MG63 (cell line): ENCODE measurements at regions not wholly inside any gene's neighbourhood (a gene's known extent, or its start where the extent isn't known, plus 50 kb on each side); places are given as distances from the start of the nearest gene placed in this dataset.

ENCODE experiments used
- DNase-seq: peaks from one replicate; pipeline ENCODE4 v3.0.0-alpha.2; 2020
- H3K27me3 ChIP-seq: fragments of 250-450 bp; sonication (Bioruptor Pico); 2 replicates; pipeline ENCODE4 v1.5.1; 2020; ENCODE audit warnings: mild to moderate bottlenecking, moderate library complexity
- H3K36me3 ChIP-seq: fragments of 250-450 bp; sonication (Bioruptor Pico); 2 replicates; pipeline ENCODE4 v1.5.1; 2020; ENCODE audit warnings: mild to moderate bottlenecking, moderate library complexity
- H3K4me3 ChIP-seq: fragments of 250-450 bp; sonication (Bioruptor Pico); 2 replicates; pipeline ENCODE4 v1.5.1; 2020; ENCODE audit warnings: mild to moderate bottlenecking, moderate library complexity
- H3K9me3 ChIP-seq: fragments of 250-450 bp; sonication (Bioruptor Pico); 2 replicates; pipeline ENCODE4 v1.5.1; 2020; ENCODE audit warnings: mild to moderate bottlenecking, moderate library complexity

- Histone ChIP-seq H3K9me3 (no peaks in the 10 kb centered on the region), H3K4me3 (no peak overlapping the region), H3K36me3 (no peaks in the 10 kb centered on the region), H3K27me3 (no peaks in the 10 kb centered on the region)
- no peak for DNase-seq
These were observed 319.0 kb upstream of the SOX11 start for GRCh38 chr2:5373200-5373599.

GRCh38 chr2:5374762-5375161, 317.4 kb upstream of the SOX11 start:
- Histone ChIP-seq H3K36me3 (no peaks in the 10 kb centered on the region), H3K4me3 (no peak overlapping the region), H3K9me3 (no peaks in the 10 kb centered on the region), H3K27me3 (no peaks in the 10 kb centered on the region)
- DNase-seq = no peak

DNA sequence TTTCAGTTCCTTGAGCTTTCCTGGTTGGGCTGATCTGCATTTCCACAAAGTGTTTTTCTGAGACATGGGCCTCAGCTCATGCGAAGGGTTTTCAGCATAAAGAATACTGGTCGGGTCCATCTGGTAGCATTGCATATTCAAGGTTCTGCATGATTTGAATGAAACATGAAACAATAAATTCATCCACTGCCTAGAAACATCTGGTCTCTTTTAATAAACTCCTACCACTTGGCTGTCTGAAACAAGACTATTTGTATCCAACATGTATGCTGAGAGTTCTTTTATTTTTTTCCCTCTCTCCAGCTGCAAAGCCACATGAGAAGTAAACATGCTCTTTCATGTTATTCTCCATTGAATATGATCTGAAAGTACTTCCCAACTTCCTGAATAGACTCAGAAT, 314.9 kb upstream of the SOX11 start:
- Histone ChIP-seq H3K27me3 (no peaks in the 10 kb centered on the region), H3K4me3 (no peak overlapping the region), H3K36me3 (no peaks in the 10 kb centered on the region), H3K9me3 (no peaks in the 10 kb centered on the region)
- no peak for DNase-seq

DNA sequence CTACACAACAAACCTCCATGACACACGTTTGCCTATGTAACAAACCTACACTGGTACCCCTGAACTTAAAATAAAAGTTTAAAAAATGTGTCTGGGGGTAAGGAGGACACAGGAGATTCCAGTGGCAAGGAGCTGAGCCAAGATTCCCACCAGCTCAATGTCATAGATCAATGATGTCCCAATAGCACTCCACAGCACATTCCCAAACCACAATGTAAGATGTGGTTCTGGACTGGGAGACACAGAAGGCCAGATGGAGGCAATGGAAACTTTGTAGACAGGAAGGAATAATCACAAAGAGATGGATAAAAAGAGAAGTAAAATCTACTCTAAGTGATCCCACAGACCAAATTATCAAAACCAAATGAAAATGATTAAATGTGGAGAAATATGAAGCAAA, 312.4 kb upstream of the SOX11 start:
- Histone ChIP-seq H3K9me3 (no peaks in the 10 kb centered on the region), H3K36me3 (no peaks in the 10 kb centered on the region), H3K4me3 (no peak overlapping the region), H3K27me3 (no peaks in the 10 kb centered on the region)
- DNase-seq = no peak

GRCh38 chr2:5385596-5385995, 306.6 kb upstream of the SOX11 start:
- Histone ChIP-seq H3K9me3 (no peaks in the 10 kb centered on the region), H3K4me3 (no peak overlapping the region), H3K27me3 (no peaks in the 10 kb centered on the region), H3K36me3 (no peaks in the 10 kb centered on the region)
- no peak for DNase-seq

DNA sequence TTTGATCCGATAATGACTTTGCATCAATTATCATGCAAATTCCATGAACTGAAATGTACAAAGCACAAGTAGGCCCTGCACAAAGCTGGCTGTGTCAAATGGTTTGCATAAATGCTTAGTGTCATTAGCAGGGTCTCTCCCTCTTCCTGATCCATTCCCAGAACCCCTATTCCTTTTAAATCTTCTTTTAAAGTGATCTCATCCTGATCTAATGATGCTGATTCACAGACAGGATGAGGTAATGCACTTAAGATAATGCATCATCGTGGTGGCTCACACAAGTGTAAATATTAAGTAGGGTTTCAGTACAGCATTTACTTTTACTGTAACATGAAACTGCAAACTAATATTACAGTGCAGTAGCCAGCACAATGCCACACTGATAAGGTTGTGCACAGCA, 304.8 kb upstream of the SOX11 start:
- Histone ChIP-seq H3K36me3 (no peaks in the 10 kb centered on the region), H3K9me3 (no peaks in the 10 kb centered on the region), H3K27me3 (no peaks in the 10 kb centered on the region), H3K4me3 (no peak overlapping the region)
- no peak for DNase-seq

DNA sequence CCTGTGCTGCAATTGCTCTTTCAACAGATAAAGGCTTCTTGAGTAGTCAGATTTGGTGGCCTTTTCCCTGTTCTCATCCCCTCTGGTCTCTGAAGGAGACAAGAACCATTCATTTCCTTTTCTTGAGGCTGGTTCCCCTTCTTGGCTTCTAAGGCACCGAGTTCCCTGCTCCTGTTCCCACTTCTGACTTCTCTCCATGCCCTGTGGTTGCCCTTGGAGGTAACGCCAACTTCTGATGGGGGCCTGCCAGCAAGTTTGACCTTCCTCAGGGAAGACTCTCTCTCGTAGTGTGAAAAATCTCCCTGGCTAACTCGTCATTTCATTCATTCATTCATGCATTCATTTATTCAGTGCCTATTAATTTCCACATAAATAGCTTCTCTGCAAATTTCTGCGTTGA, 302.4 kb upstream of the SOX11 start:
- no peak overlapping the region for H3K4me3 ChIP-seq
- DNase-seq = no peak
- no peaks in the 10 kb centered on the region for H3K36me3 ChIP-seq
- H3K9me3 ChIP-seq = no peaks in the 10 kb centered on the region
- H3K27me3 ChIP-seq = no peaks in the 10 kb centered on the region

- Histone ChIP-seq H3K36me3 (no peaks in the 10 kb centered on the region), H3K27me3 (no peaks in the 10 kb centered on the region), H3K9me3 (no peaks in the 10 kb centered on the region), H3K4me3 (no peak overlapping the region)
- DNase-seq = no peak
These were observed 300.8 kb upstream of the SOX11 start for GRCh38 chr2:5391362-5391761.

DNA sequence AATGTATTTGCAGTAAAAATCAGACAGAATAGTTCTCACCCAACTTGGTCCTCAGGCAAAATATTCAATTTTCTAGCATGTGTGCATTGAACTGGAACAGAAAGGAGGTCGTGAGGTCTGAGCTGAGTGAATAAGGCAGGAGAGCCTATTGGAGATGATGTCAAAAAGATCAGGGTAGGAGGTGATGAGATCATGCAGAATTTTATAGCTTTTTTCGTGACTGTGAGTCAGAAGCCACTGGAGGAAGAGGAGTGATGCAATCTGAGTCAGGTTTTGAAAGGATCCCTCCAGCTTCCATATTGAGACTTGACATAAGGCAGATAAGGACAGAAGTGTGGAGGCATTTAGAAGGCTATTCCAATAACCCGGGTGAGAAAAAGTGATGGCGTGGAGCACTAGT, 299.5 kb upstream of the SOX11 start:
- no peak for DNase-seq
- Histone ChIP-seq H3K9me3 (no peaks in the 10 kb centered on the region), H3K27me3 (no peaks in the 10 kb centered on the region), H3K4me3 (no peak overlapping the region), H3K36me3 (no peaks in the 10 kb centered on the region)

- Histone ChIP-seq H3K9me3 (no peaks in the 10 kb centered on the region), H3K36me3 (no peaks in the 10 kb centered on the region), H3K4me3 (no peak overlapping the region), H3K27me3 (no peaks in the 10 kb centered on the region)
- DNase-seq = no peak
These were observed 298.7 kb upstream of the SOX11 start for GRCh38 chr2:5393474-5393873.

- no peaks in the 10 kb centered on the region for H3K9me3 ChIP-seq
- H3K36me3 ChIP-seq = no peaks in the 10 kb centered on the region
- H3K27me3 ChIP-seq = no peaks in the 10 kb centered on the region
- H3K4me3 ChIP-seq = no peak overlapping the region
- DNase-seq = no peak
These were observed 298.0 kb upstream of the SOX11 start for GRCh38 chr2:5394223-5394622.

GRCh38 chr2:5401115-5401657, 291.0 kb upstream of the SOX11 start:
- H3K9me3 ChIP-seq = no peaks in the 10 kb centered on the region
- no peaks in the 10 kb centered on the region for H3K36me3 ChIP-seq
- no peak overlapping the region for H3K4me3 ChIP-seq
- DNase-seq = no peak
- H3K27me3 ChIP-seq = no peaks in the 10 kb centered on the region

DNA sequence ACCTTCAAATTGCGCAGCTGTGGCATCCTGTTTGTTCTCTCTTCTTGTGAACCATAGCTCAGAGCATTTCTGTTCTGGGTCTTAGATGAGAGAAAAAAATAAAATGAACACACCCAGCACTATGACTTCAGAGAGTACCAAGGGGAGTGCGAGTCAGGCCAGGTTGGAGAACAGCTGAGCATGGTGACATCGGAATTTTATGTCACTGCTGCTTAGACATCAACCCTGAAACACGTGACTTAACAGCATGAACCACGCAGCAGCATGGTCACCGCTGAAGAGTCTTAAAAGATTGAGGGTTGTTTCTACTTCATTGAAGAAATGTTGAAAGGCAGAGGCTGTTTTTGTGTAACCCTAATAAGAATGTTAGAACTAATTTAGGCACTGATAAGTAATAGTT, 288.8 kb upstream of the SOX11 start:
- Histone ChIP-seq H3K9me3 (no peaks in the 10 kb centered on the region), H3K27me3 (no peaks in the 10 kb centered on the region), H3K4me3 (no peak overlapping the region)

DNA sequence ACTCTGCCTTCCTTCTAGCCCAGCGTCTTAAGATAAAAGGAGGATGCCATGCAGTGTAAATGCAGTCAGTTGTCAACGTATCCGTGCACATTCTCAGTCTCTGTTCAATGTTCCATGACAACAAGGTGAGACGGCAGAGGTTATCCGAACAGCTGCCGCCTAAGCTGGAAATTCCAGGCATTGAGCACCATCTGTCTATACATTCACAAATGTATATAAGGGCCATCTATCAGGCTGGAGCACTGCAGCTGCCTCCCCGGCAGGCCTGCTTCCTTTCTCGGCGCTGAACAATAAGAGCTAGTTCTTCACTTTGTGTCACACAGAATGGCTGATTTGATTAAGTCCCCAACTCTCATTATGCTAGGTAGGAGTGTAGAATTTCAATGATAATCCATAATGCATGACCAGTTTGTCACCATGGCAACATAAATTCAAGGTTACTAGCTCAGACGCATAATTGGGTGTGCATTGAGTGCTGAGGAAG, 282.2 kb upstream of the SOX11 start:
- no peaks in the 10 kb centered on the region for H3K36me3 ChIP-seq
- H3K9me3 ChIP-seq = no peaks in the 10 kb centered on the region
- H3K27me3 ChIP-seq = no peaks in the 10 kb centered on the region
- no peak for DNase-seq
- H3K4me3 ChIP-seq = no peak overlapping the region

More for the DNA sequence above, 288.8 kb upstream of the SOX11 start:
- DNase-seq = no peak
- H3K36me3 ChIP-seq = no peaks in the 10 kb centered on the region

GRCh38 chr2:5410991-5411700, 281.0 kb upstream of the SOX11 start:
- no peak for DNase-seq
- Histone ChIP-seq H3K9me3 (no peaks in the 10 kb centered on the region), H3K4me3 (no peak overlapping the region), H3K27me3 (no peaks in the 10 kb centered on the region), H3K36me3 (no peaks in the 10 kb centered on the region)

DNA sequence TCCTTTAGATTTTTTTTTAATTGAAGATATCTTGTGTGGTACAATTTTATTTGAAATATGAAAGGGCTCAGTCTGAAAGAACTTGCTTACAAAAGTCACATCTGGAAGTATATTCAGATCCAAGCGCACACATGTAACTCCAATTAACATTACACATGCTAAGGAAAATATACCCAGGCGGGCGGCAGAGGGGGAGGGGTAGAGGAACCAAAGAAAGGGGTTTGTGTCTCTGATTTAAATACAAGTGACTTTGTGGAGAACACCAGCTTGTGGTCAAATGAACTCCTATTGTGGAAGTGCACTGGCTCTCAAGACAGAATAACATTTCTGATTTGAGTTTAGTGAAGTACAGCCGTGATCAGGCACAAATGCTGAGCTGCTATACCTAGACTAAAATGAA, 280.2 kb upstream of the SOX11 start:
- no peaks in the 10 kb centered on the region for H3K9me3 ChIP-seq
- no peak overlapping the region for H3K4me3 ChIP-seq
- no peaks in the 10 kb centered on the region for H3K27me3 ChIP-seq
- no peaks in the 10 kb centered on the region for H3K36me3 ChIP-seq
- no peak for DNase-seq

DNA sequence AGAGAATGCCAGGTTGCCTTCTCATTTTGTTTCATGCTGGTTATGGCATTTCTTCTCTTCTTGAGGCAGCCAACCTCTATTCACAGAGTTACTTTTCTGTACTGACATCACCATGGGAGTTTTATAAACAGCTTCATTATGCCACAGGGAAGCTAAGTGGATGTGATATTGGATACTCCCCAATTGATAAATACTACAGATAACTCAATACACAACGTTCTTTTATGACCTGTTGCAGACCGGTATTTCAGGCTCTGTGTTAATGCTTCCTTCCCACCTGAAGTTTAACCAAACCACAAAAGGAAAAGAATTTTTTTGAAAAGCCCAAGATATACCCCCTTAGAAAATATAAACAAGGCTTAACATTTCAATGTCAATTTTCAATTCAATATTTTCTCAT, 258.3 kb upstream of the SOX11 start:
- no peak overlapping the region for H3K4me3 ChIP-seq
- no peak for DNase-seq
- no peaks in the 10 kb centered on the region for H3K9me3 ChIP-seq
- no peaks in the 10 kb centered on the region for H3K36me3 ChIP-seq
- no peaks in the 10 kb centered on the region for H3K27me3 ChIP-seq

GRCh38 chr2:5437375-5437774, 254.8 kb upstream of the SOX11 start:
- no peak for DNase-seq
- Histone ChIP-seq H3K9me3 (no peaks in the 10 kb centered on the region), H3K4me3 (no peak overlapping the region), H3K27me3 (no peaks in the 10 kb centered on the region; the same call in 1 of the 2 replicates), H3K36me3 (no peaks in the 10 kb centered on the region)
